ENCODE measurements at regions not wholly inside any gene's neighbourhood (a gene's known extent, or its start where the extent isn't known, plus 50 kb on each side); places are given as distances from the start of the nearest gene placed in this dataset.

DNA sequence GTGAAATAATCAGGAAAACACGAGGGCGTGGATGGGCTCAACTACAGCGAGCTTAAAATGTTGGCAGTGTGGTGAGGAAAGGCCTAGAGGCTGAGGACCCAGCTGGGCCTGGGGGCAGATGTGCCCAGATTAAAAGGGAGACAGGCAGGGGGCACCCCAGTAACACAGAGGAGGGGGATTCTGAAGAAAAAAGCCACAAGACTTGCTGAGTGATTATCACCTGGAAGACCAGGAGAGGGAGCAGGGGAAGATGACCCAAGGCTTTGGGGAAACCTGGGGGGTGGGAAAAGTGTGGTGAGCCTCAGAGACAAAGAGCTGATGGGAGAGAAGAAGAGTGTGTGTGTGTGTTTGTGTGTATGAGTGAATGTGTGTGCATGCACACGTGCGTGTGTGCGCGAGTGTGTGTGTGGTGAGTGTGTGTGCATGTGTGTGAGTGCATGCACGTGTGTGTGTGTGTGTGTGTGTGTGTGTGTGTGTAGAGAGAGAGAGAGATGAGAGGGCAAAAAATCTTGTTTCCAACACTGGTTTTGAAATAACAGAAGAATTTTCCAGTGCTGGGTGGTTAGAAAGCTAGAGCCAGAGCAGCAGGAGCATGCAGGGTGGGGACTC lies 500.5 kb downstream of the BUD13 start:
- Mint-ChIP-seq H3K4me1 (ENCODE audit: low read depth, unreplicated experiment) (peaks cover 17% of the 10 kb centered on the region), H3K36me3 (ENCODE audit: unreplicated experiment) (peaks cover 4% of the 10 kb centered on the region), H3K27me3 (ENCODE audit: unreplicated experiment) (peaks cover 11% of the 10 kb centered on the region), H3K9me3 (ENCODE audit: unreplicated experiment) (peaks cover 6% of the 10 kb centered on the region), H3K27ac (ENCODE audit: unreplicated experiment) (no peak overlapping the region), H3K4me3 (ENCODE audit: unreplicated experiment) (no peak overlapping the region)
- DNase-seq: no peak
- TF ChIP-seq, protein P1, sequence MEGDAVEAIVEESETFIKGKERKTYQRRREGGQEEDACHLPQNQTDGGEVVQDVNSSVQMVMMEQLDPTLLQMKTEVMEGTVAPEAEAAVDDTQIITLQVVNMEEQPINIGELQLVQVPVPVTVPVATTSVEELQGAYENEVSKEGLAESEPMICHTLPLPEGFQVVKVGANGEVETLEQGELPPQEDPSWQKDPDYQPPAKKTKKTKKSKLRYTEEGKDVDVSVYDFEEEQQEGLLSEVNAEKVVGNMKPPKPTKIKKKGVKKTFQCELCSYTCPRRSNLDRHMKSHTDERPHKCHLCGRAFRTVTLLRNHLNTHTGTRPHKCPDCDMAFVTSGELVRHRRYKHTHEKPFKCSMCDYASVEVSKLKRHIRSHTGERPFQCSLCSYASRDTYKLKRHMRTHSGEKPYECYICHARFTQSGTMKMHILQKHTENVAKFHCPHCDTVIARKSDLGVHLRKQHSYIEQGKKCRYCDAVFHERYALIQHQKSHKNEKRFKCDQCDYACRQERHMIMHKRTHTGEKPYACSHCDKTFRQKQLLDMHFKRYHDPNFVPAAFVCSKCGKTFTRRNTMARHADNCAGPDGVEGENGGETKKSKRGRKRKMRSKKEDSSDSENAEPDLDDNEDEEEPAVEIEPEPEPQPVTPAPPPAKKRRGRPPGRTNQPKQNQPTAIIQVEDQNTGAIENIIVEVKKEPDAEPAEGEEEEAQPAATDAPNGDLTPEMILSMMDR (IDR thresholded peaks at IDR 0.05; ENCODE audit: partially characterized antibody, unreplicated experiment): no peak

DNA sequence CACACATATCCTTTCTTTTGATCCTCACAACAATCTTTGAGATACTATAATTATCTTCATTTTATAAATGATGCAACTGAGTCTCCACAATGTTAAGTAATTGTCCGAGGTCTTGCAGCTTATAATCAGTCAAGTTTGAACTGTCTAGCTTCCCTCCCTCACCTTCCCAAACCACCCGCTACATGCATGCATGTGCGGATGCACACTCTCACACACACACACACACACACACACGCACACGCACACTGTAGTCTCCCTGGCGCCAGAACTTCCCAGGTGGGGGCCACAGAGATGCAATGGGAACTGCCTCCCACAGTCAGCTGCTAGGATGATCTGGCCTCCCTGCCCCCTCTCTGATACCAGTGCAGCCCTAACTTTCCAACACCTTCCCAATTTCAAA lies 501.3 kb downstream of the BUD13 start:
- Mint-ChIP-seq H3K4me3 (ENCODE audit: unreplicated experiment) (no peak overlapping the region), H3K36me3 (ENCODE audit: unreplicated experiment) (peaks cover 4% of the 10 kb centered on the region), H3K9me3 (ENCODE audit: unreplicated experiment) (peaks cover 6% of the 10 kb centered on the region), H3K4me1 (ENCODE audit: low read depth, unreplicated experiment) (peaks cover 15% of the 10 kb centered on the region), H3K27ac (ENCODE audit: unreplicated experiment) (no peak overlapping the region), H3K27me3 (ENCODE audit: unreplicated experiment) (peaks cover 11% of the 10 kb centered on the region)
- no peak for DNase-seq
- TF ChIP-seq, protein P1 (IDR thresholded peaks at IDR 0.05; ENCODE audit: partially characterized antibody, unreplicated experiment): no peak

DNA sequence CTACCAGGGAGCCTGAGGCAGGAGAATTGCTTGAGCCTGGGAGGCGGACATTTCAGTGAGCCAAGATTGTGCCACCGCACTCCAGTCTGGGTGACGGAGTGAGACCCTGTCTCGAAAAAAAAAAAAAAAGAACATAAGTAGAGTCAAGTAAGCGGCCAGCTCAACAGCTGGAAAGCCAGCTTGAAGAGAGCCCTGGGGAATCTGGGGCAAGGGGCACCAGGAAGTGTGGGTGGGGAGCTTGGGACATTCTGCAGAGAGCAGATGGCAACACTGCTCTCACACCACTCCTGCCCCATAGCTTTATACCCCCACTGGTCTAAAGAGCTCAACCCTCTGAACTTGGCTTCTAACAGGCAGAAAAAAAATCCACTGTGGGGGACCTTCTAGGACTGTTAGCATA lies 505.6 kb downstream of the BUD13 start:
- Mint-ChIP-seq H3K27me3 (ENCODE audit: unreplicated experiment) (peaks cover 5% of the 10 kb centered on the region), H3K4me1 (ENCODE audit: low read depth, unreplicated experiment) (peaks cover 17% of the 10 kb centered on the region), H3K4me3 (ENCODE audit: unreplicated experiment) (no peak overlapping the region), H3K27ac (ENCODE audit: unreplicated experiment) (no peak overlapping the region), H3K36me3 (ENCODE audit: unreplicated experiment) (no peaks in the 10 kb centered on the region), H3K9me3 (ENCODE audit: unreplicated experiment) (peaks cover 3% of the 10 kb centered on the region)
- TF ChIP-seq, protein P1 (IDR thresholded peaks at IDR 0.05; ENCODE audit: partially characterized antibody, unreplicated experiment): no peak
- DNase-seq: no peak

DNA sequence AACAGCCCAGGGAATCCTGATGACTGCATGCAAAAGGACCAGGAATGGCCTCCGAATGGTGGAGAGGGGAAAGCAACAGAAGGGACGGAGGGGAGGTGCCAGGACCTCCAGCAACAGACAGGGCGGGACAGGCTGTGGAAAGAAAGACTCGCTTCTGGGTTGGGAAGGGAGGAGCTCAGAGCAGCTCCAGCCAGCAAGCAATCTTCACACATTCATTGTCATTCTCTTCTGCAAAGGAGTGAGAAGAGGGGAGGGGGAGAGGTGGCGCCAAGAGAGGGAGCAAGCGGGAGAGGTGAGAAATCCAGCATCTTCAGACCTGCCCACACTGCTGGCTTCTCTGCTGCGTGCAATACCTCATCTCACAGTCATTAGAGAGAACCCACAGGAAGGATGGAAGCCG lies 509.0 kb downstream of the BUD13 start:
- TF ChIP-seq, protein P1 (IDR thresholded peaks at IDR 0.05; ENCODE audit: partially characterized antibody, unreplicated experiment): no peak
- peak overlapping the region; percentile 57 for H3K27ac Mint-ChIP-seq (ENCODE audit: unreplicated experiment)
- H3K4me1 Mint-ChIP-seq (ENCODE audit: low read depth, unreplicated experiment): peaks cover 31% of the 10 kb centered on the region
- H3K27me3 Mint-ChIP-seq (ENCODE audit: unreplicated experiment): peaks cover 5% of the 10 kb centered on the region
- no peak for DNase-seq
- no peak overlapping the region for H3K4me3 Mint-ChIP-seq (ENCODE audit: unreplicated experiment)
- peaks cover 5% of the 10 kb centered on the region for H3K9me3 Mint-ChIP-seq (ENCODE audit: unreplicated experiment)
- no peaks in the 10 kb centered on the region for H3K36me3 Mint-ChIP-seq (ENCODE audit: unreplicated experiment)

DNA sequence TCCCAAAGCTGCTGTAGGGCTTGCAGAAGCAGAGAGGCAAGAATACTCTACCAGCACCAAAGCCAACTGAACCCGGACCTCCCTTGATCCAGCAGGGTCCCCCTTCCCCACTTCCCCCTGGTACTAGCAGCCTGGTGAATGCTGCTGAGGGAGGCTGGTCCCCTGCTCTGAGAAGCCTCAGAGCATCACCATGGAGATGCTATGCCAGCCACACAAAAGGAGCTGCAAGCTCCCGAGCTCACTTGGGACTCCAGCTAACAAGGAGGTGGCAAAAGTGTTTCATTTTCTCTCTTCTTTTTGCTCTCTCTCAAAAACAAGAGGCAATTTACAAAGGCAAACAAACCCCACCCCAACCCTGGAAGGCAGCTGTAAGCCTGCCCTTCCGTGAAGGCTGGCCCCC lies 509.8 kb downstream of the BUD13 start:
- Mint-ChIP-seq H3K4me1 (ENCODE audit: low read depth, unreplicated experiment) (peaks cover 31% of the 10 kb centered on the region), H3K36me3 (ENCODE audit: unreplicated experiment) (no peaks in the 10 kb centered on the region), H3K27me3 (ENCODE audit: unreplicated experiment) (peaks cover 5% of the 10 kb centered on the region), H3K27ac (ENCODE audit: unreplicated experiment) (no peak overlapping the region), H3K9me3 (ENCODE audit: unreplicated experiment) (peaks cover 5% of the 10 kb centered on the region), H3K4me3 (ENCODE audit: unreplicated experiment) (no peak overlapping the region)
- TF ChIP-seq, protein P1 (IDR thresholded peaks at IDR 0.05; ENCODE audit: partially characterized antibody, unreplicated experiment): no peak
- DNase-seq: no peak
